ENCODE measurements at regions not wholly inside any gene's neighbourhood (a gene's known extent, or its start where the extent isn't known, plus 50 kb on each side); places are given as distances from the start of the nearest gene placed in this dataset.
"Not testable (repeated sequence)": the region's sequence is repeated elsewhere in the genome, so short reads cannot be mapped to it uniquely, and the experiment has no call there.

DNA sequence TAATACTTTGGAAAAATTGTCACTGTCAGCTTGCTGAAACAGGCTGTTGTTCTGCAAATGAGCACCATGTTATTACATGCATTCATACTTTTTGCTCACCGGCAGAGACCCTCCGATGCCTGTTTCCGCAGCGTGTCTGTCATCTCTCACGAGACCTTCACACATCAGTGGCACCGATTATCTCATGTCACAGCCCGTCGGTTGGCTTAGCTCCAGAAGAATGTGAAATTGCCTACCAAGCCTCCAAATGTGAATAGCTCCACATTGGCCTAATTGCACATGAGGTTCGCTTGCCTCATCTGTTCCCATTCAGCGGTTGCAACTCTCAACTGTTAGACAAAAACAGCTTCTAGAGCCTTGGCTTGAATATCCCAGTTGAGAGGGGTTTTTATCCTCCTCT, 233.0 kb downstream of the ACTR3 start:
- WGBS, 2 donors = 44 to 59% methylated on average over 10 of the region's 10 CpGs
- H3K4me3 ChIP-seq = no peak overlapping the region
- no peak for DNase-seq
- ATAC-seq = no peak
- TF ChIP-seq POLR2A (IDR thresholded peaks at IDR 0.05) = no peak
- TF ChIP-seq, protein P1, sequence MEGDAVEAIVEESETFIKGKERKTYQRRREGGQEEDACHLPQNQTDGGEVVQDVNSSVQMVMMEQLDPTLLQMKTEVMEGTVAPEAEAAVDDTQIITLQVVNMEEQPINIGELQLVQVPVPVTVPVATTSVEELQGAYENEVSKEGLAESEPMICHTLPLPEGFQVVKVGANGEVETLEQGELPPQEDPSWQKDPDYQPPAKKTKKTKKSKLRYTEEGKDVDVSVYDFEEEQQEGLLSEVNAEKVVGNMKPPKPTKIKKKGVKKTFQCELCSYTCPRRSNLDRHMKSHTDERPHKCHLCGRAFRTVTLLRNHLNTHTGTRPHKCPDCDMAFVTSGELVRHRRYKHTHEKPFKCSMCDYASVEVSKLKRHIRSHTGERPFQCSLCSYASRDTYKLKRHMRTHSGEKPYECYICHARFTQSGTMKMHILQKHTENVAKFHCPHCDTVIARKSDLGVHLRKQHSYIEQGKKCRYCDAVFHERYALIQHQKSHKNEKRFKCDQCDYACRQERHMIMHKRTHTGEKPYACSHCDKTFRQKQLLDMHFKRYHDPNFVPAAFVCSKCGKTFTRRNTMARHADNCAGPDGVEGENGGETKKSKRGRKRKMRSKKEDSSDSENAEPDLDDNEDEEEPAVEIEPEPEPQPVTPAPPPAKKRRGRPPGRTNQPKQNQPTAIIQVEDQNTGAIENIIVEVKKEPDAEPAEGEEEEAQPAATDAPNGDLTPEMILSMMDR (IDR thresholded peaks at IDR 0.05) = no peak
- no peaks in the 10 kb centered on the region for H3K27me3 ChIP-seq
- no peak overlapping the region for H3K27ac ChIP-seq
- intact Hi-C loops (cut with DNase I) = no loop called here
- H3K9me3 ChIP-seq = no peaks in the 10 kb centered on the region
- no peaks in the 10 kb centered on the region for H3K36me3 ChIP-seq (replicated peaks in 1 of 2; ENCODE audit: insufficient read depth in 1 of 2, low read depth in 2 of 2)
- H3K4me1 ChIP-seq = no peaks in the 10 kb centered on the region

DNA sequence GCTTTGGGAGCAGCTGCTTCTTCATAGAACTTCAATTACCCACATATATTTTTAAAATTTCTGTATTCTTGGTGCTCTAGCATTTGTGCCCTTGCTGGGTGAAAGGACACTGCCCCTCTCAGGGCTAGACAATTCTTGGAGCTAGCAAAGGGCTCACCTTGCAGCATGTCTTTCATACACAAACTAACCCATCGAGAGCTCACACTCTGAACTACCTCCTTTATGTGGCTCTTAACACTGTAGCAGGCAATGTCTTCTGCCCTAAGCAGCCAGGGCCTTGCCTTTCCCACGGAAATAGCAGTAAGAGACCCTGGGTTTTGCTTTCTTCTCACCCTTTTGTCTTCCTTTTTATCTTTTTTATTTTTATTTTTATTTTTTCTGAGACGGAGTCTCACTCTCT, 234.0 kb downstream of the ACTR3 start:
- DNase-seq (no peak), ATAC-seq (no peak)
- H3K36me3 ChIP-seq (replicated peaks in 1 of 2; ENCODE audit: insufficient read depth in 1 of 2, low read depth in 2 of 2) = no peaks in the 10 kb centered on the region
- H3K27ac ChIP-seq = no peak overlapping the region
- TF ChIP-seq, protein P1 (IDR thresholded peaks at IDR 0.05) = no peak
- no peak for TF ChIP-seq POLR2A (IDR thresholded peaks at IDR 0.05)
- intact Hi-C loops (cut with DNase I) = no loop called here
- H3K4me1 ChIP-seq = no peaks in the 10 kb centered on the region
- H3K27me3 ChIP-seq = no peaks in the 10 kb centered on the region
- H3K9me3 ChIP-seq = no peaks in the 10 kb centered on the region
- no peak overlapping the region for H3K4me3 ChIP-seq
- WGBS, 2 donors = 77 to 82% methylated on average over 3 of the region's 3 CpGs

DNA sequence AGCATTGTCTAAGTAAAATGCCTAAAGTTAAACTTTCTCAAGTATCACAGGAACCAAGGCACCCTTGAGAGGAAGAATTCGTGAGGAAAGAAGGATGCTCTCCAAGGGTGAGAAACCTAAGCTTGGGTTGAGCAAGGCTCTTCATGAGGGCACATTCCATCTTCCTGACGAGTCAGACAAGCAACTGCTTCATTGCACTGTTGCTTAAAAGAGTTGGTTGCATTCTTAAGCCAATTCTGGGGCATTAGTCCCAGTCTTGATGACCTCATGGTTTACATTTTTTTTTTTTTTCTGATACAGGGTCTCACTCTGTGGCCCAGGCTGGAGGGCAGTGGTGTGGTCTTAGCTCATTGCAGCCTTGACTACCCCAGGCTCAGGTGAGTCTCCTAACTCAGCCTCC, 237.5 kb downstream of the ACTR3 start:
- no peaks in the 10 kb centered on the region for H3K9me3 ChIP-seq
- H3K4me3 ChIP-seq = no peak overlapping the region
- no peak for DNase-seq
- no peak overlapping the region for H3K27ac ChIP-seq
- no peaks in the 10 kb centered on the region for H3K36me3 ChIP-seq (replicated peaks in 1 of 2; ENCODE audit: insufficient read depth in 1 of 2, low read depth in 2 of 2)
- H3K27me3 ChIP-seq = no peaks in the 10 kb centered on the region
- TF ChIP-seq POLR2A (IDR thresholded peaks at IDR 0.05) = no peak
- TF ChIP-seq, protein P1 (IDR thresholded peaks at IDR 0.05) = no peak
- H3K4me1 ChIP-seq = no peaks in the 10 kb centered on the region
- WGBS, 2 donors = 63 to 75% methylated on average over 2 of the region's 2 CpGs
- intact Hi-C loops (cut with DNase I) = no loop called here
- ATAC-seq = no peak

DNA sequence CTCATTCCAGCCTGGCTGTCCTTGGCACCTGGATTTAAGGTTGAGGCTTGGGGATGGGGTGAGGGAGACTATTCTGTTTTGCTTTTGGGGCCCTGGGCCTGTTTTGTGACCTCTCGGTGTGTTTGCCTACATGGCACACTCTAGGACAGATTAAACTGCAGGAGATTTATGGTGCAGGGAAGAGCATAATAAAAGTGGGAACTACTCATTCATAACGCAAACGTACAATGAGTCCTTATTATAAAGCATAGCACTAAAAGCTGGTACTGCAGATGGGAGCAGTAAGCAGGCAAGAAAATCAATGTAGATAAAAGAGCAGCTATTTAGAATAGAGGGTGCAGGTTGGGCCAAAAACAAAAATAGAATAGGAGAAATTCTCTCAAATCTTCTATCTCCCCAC, 238.4 kb downstream of the ACTR3 start:
- WGBS, 2 donors = 68 to 87% methylated on average over 3 of the region's 3 CpGs
- no peak for DNase-seq
- no peaks in the 10 kb centered on the region for H3K27me3 ChIP-seq
- TF ChIP-seq POLR2A (IDR thresholded peaks at IDR 0.05) = no peak
- TF ChIP-seq, protein P1 (IDR thresholded peaks at IDR 0.05) = no peak
- no peak overlapping the region for H3K27ac ChIP-seq
- H3K4me1 ChIP-seq = no peaks in the 10 kb centered on the region
- H3K4me3 ChIP-seq = no peak overlapping the region
- intact Hi-C loops (cut with DNase I) = no loop called here
- H3K36me3 ChIP-seq (replicated peaks in 1 of 2; ENCODE audit: insufficient read depth in 1 of 2, low read depth in 2 of 2) = no peaks in the 10 kb centered on the region
- no peak for ATAC-seq
- no peaks in the 10 kb centered on the region for H3K9me3 ChIP-seq

DNA sequence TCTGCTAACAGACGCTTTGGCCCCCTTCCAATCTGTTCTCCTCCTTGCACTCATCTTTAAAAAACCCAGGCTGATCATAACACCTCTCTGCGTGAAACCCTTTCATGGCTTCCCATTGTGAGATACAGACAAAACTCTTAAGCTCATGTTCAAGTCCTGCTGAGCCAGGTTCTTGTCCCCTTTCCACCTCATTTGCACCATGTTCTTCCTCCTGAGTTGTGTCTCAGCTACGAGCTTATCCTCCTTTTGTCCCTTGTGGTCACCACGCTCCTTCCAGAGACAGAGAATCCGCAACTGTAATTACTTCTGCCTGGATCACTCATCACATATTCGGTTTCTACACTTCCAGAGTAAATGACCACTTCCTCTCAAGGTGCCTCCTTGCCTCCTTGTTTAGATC, 238.8 kb downstream of the ACTR3 start:
- ATAC-seq = no peak
- Histone ChIP-seq H3K27ac (no peak overlapping the region), H3K36me3 (replicated peaks in 1 of 2; ENCODE audit: insufficient read depth in 1 of 2, low read depth in 2 of 2) (no peaks in the 10 kb centered on the region), H3K9me3 (no peaks in the 10 kb centered on the region), H3K4me3 (no peak overlapping the region), H3K4me1 (no peaks in the 10 kb centered on the region), H3K27me3 (no peaks in the 10 kb centered on the region)
- intact Hi-C loops (cut with DNase I) = no loop called here
- TF ChIP-seq, protein P1 (IDR thresholded peaks at IDR 0.05) = no peak
- DNase-seq = no peak
- WGBS, 2 donors = 77 to 83% methylated on average over 6 of the region's 6 CpGs

DNA sequence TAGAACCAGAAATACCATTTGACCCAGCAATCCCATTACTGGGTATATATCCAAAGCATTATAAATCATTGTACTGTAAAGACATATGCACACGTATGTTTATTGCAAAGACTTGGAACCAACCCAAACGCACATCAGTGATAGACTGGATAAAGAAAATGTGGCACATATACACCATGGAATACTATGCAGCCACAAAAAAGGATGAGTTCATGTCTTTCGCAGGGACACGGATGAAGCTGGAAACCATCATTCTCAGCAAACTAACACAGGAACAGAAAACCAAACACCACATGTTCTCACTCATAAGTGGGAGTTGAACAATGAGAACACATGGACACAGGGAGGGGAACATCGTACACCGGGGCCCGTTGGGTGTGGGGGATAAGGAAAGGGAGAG, 242.2 kb downstream of the ACTR3 start:
- H3K27ac ChIP-seq; H3K27me3 ChIP-seq; DNase-seq; H3K4me1 ChIP-seq; ATAC-seq; H3K9me3 ChIP-seq; intact Hi-C loops (cut with DNase I); H3K36me3 ChIP-seq (replicated peaks in 1 of 2; ENCODE audit: insufficient read depth in 1 of 2, low read depth in 2 of 2); H3K4me3 ChIP-seq: not testable (repeated sequence)
- WGBS, 2 donors = 78 to 83% methylated on average over 7 of the region's 7 CpGs

All from body of pancreas (tissue), 4 donors.